ENCODE measurements at regions not wholly inside any gene's neighbourhood (a gene's known extent, or its start where the extent isn't known, plus 50 kb on each side); places are given as distances from the start of the nearest gene placed in this dataset.

DNA sequence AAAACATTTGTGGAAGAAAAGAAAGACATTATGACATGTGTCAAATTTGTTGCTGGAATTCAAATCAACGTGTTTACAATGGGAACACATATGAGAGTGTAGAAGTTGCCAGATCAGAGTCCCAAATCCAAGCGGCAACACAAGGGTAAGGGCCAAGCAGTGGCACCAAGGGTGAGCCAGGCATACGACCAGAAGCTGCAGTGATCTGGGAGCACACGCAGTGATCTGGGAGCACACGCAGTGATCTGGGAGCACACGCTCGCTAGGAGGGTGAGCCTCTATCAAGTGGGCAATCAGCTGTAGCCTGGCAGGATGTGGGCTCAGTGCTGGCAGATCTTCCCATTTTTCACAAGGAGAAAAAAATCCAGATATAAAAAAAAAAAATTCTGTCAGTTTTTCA, 148.2 kb downstream of the TLE3 start:
- no peak for TF ChIP-seq CHD2 (IDR thresholded peaks at IDR 0.05; ENCODE audit: low read length, partially characterized antibody)
- TF ChIP-seq CTCF (IDR thresholded peaks at IDR 0.05) = no peak
- TF ChIP-seq POLR2A (IDR thresholded peaks at IDR 0.05; ENCODE audit: low read length) = no peak
- TF ChIP-seq HDAC2 (IDR thresholded peaks at IDR 0.05) = no peak
- no peak for TF ChIP-seq ESRRA (IDR thresholded peaks at IDR 0.05; ENCODE audit: borderline replicate concordance, low read length)
